CD4-positive, alpha-beta T cell treated with Interferon gamma for 1 hour (primary cell): ENCODE measurements at regions not wholly inside any gene's neighbourhood (a gene's known extent, or its start where the extent isn't known, plus 50 kb on each side); places are given as distances from the start of the nearest gene placed in this dataset.
"Not testable (repeated sequence)": the region's sequence is repeated elsewhere in the genome, so short reads cannot be mapped to it uniquely, and the experiment has no call there.

Source experiments
- DNase-seq: peaks from one replicate; pipeline ENCODE4 v3.0.0-alpha.2; 2020

DNA sequence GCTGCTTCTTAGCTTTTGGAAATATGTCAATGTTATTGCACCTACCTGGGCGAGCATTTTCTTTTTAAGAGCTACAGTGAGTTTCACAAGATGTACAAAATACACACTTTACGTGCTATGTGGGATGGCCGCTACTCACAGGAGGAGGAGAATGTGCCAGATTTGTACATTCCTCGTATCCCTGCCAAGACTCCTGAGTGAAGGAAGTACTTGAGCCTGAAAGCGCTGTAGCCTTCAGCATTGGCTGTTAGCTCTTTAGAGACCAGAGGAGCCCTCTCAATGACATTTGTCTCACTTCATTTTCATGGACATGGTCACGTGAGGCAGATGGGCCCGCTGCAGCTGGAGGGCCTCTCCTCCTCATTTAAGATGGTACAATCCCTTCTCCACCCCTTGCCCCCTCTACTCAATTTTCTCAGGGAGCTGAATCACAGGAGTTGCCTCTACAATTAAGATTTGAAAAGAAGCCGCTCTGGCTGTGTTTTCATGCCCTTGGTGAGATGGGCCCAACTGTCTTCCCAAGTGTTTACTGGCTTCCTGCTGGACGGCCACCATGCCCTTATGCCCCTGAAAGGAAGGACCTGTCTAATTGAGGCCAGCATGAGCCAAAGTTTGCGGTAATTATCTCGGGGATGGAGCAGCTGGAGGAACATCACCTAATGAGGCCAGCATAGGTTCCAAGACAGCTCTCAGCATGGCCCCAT lies 442.6 kb downstream of the PRDM2 start:
- DNase-seq: no peak

DNA sequence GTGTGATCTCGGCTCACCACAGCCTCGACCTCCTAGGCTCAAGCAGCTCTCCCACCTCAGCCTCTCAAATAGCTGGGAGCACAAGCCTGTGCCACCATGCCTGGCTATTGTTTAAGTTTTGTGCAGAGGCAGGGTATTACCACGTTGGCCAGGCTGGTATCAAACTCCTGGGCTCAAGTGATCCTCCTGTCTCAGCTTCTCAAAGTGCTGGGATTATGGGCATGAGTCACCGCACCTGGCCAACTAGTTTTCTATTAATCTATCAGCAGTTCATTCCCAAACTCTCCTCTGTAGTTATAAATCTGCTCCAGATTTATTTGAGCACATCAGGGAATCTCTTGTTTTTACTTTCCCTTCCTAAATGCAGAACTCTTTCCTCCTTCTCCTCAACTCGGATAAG lies 443.8 kb downstream of the PRDM2 start:
- DNase-seq: no peak

DNA sequence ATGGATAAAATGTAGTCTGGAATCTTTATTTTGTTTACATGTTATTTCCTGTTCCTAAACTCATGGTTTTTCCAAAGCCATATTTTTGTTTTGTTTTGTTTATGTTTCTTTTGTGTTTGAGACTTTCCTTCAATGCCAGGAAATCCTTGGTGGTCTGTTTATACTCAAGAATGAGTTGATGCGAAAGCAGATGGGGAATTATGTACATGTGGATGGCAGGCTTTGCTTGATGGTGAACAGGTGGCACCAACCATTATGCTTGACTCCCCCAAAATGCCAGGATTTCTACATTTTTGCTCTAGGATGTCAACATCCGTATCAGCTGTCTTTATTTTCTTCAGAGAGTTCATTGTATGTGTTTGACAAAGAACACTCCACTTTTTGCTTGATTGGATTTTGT lies 448.5 kb downstream of the PRDM2 start:
- DNase-seq: no peak

DNA sequence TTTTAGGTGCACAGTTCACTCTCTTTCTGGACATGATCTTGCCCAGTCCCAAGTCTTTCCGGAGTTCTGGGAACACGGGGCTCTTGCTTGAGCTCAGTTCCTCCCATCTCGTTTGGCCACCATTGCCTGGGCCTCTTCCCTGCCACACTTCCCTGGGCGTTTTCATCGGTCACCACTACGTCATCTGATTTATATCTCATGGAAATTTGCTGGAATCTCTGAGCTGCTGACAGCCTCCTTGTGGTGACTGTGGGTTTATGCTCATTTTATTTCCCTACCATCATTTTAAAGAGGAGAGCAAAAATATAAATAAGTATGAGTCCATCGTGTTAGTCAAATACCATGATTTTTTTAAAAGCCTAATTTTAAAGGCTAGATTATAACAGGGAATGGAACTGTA lies 449.1 kb upstream of the KAZN start:
- no peak for DNase-seq

DNA sequence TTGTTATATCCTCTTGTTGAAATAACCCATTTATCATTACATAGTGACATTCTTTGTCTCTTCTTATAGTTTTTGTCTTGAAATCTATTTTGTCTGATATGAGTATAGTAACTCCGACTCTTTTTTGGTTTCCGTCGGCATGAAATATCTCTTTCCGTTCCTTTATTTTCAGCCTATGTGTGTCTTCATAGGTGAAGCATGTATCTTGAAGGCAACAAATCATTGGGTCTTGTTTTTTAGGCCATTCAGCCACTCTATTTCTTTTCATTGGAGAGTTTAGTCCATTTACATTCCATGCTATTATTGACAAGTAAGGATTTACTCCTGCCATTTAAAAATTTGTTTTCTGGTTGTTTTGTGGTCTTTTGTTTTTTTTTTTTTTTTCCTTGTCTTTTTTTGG lies 441.9 kb upstream of the KAZN start:
- no peak for DNase-seq

DNA sequence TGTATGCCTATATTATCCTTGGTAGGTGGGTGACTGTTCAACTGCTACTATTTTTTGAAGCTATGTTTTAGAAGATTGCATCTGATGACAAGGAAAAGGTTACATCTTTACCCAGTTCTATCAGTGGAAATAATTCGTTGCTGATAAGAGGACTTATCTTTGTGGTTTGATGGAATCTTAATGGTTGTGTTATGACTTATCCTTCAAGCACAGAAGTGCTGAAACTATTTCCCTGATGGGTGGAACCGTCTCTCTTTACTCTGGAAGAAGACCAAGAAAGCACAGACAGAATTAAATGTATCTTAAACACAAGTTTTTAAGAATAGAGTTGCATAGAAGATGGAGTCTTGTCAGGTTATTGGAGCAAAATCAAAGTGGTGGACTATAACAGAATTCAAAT lies 437.7 kb upstream of the KAZN start:
- no peak for DNase-seq

DNA sequence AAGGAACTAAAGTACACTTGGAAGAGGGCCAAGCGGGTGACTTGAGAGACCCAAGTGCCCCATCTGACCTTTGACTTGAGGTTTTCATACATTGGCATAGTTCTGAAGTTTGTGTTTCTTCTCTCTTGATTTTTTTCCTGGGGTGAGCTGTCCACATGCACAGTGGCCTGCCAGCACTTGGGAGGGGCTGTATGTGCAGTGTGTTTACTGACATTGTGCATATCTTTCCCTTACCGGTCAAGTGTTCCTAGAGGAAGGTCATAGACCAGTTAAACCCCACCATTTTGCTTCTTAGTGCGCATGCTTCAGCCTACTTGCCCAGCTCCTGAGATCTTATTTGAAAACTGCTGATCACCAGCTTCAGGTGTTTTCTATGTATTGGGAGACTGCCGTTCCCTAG lies 435.2 kb upstream of the KAZN start:
- no peak for DNase-seq

DNA sequence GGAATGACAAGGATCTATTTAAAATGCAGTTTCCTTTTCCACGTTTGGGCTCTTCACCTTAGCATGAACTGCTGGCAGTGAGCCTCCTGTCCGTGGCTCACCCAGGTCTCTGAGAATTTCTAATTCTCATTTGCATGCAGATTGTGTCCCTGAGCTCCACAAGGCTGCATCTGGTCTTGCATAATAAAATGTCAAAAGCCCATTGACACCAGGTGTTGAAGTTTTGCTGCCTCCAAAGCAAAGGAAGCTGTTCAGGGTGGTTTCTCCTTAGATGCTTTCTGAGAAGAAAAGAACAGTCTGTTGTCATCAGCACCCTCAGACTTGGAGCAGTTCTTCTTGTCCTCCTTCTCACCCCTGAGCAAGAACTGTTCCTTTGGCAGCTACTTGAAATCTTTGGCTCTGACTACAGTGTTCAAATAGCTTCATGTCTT lies 433.1 kb upstream of the KAZN start:
- DNase-seq: no peak

DNA sequence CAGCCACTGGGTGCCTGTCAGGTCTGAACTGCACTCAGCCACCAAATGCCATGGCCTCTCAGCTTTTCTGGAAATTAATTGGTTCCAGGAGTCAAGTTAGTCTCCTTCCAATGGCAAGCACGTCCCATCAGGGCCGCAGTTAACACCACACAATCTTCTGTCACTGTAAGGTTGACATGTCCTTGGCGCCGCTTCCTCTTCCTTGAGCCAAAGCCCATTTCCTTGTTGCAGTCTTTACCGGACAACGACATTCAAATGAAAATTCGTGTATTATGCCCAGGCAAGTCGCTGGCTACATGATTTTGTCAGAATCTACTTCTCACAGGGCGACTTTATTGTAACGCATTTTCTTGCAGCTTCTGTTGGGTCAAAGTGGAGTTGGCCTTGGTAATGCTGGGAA lies 430.6 kb upstream of the KAZN start:
- DNase-seq: no peak

DNA sequence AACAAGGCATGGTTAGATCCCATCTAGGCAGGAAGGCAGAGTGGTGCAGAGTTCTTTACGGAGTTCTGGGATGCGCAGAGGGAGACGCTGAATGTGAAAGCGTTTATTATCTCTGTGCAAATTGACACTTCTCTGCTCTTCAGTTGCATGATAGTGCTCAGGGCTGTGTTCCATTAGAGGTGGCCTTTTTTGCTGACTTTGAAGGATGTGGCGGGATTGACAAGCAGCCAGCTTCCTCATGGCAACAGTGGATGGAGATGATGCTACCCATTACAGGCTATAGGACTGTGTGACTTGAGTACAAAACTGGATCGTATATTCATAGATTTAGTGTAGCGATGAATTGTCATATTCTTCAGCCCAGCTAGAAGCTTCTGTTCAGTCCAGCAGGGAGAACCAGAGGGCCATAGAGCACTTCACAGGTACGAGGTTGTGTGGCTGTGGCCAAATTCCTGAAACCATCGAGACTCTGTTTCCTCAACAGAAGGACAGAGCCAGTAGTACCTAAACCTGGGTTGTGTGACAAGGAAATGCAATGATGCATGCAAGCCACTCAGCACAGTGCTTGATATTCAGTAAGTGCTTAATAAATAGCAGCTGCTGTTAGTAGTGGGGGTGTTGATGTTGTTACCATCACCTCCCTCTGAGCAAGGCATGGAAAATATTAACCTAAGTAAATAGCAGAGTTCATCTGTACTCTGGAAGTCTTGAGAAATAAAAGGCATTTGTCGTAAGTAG lies 430.0 kb upstream of the KAZN start:
- DNase-seq: no peak

DNA sequence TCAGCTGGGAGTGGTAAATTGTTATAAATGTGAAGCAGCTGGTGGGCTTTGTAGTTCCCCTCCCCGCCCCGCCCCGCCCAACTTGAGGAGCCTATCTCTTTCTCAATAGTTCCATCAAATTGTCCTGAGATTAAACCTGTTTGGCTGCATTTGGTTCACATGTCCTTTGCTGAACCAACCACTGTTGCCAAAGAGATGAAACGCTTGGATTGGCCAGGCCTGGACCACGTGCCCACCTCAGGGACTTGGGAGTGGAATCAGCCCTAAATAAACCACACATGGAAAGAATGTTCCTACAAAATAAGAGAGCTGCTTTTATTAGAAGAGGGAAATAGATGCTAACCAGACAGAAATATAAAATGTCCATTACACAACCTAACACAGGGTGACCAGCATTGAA lies 424.9 kb upstream of the KAZN start:
- DNase-seq: no peak

DNA sequence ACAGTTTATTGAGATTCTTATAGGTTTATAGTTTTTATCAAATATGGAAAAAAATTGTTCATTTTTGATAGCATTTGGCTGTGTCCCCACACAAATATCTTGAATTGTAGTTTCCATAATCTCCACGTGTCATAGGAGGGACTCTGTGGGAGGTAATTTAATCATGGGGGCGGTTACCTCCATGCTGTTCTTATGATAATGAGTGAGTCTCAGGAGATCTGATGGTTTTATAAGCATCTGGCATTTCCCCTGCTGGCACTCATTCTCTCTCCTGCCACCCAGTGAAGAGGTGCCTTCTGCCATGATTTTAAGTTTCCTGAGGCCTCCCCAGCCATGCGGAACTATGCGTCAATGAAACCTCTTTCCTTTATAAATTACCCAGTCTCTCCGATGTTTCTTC lies 420.6 kb upstream of the KAZN start:
- DNase-seq: not testable (repeated sequence)

DNA sequence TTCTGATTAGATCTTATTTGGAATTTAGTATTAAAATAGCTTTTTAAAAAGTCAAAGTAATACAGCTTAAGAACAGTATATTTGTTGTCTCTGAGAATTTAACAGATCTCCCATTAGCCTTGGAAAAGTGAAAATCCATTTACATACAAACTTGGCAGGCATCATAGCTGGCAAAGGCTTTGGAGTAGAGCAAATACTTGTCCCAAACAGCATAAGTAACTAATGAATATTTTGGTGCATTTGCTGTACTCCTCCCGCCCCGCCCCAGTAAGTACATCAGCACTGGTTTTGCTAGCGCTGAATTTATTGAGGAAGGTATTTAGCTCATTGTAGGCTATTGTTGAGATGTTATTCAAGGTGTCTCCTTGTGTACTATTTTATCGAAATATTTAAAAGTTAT lies 417.7 kb upstream of the KAZN start:
- DNase-seq: no peak

DNA sequence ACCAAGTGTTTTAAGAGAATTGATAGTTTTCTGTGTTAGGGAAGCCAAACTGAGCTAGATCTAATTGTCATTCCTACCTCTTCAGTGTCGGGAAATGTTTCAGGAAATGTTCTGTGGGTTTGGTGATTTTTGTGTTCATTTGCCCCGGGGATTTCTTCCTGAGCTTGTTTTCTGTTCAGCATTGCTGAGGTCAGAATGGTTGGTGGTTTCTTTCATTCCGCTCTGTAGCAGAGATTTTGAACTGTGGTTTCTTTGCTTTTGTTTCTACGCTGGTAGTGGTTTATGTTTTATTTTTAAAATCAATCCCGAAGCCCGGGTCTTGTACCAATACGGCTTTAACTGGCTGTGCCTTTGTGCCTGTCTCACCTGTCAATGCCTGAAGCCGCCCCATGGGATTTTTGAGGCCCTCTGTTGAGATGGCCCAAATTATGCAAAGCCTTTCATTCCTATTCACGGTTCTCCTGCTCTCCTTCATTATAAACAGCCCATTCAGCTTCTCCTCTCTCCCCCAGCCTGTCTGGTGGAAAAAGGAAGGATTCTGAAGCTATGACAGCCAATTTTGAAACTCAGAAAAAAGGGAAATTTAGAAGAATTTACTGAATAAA lies 417.2 kb upstream of the KAZN start:
- no peak for DNase-seq

DNA sequence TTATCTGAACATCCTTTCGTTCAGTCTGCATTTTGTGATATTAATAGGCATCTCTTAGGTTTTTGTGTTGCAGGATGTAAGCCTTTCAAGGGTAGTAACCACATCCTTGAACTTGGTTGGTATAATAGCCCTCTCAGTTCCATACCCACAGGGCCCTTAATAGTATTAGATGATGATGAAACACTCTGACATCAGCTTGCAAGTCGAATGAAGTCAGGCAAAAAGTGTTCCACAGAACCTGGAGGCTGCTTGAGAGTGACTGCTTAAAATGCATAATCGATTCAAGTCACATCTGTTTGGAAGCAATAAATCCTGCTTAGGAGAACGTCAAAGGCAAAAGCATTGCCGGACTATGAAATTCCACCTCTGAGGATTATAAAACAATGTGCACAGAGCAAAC lies 415.6 kb upstream of the KAZN start:
- DNase-seq: no peak

DNA sequence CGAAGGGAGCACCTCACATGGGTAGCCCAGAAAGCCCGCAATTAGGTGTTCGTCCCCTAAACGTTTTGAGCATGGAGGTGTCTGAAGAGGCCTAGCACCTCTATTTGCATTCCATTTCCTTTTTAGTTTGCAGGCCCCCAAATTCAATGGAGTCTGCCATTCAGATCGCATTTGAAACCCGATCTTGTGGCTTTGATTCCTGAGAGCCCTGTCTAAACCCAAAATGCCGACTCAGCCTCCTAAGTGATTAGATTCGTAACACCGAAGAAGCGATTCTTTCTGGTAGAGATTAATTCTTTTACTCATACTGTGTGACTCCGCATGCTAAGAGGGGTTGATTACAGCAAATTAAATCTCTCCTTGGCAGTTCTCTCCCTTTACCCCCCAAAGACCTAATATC lies 415.2 kb upstream of the KAZN start:
- no peak for DNase-seq

DNA sequence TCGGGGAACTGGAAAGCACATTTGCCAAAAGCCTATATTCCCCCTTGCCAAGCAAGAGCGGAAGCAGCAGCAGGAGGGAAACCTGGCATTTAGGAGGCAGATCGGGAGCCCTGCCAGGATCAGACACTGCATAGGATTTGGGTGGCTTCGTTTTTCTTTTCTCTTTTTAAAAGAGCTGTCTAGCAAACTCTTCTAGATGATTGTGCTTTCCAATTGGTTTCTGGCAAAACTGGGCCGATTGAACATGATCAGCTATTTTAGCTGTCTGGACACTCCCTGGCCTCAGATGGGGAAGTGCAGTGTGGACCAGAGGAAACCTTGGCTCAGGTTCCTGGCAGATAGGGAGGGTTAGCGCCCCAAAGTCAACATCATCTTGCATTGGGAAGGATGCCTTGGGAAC lies 414.0 kb upstream of the KAZN start:
- no peak for DNase-seq

DNA sequence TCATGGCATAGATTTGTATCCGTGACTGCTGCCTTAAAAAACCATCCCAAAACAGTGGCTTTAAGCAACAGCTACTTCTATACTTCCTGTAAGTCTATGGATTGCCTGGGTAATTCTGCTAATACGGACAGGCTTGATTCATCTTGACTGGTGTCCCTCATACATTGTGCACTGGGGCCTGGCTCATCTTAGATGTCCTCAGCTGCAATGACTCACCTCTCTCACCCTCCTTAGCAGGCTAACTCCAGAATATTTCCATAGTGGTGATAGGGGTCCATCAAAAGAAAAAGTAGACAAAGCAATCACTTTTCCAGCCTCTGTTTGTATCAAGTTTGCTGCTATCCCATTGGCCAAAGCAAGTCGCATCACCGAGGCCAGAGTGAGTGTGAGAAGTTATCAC lies 409.1 kb upstream of the KAZN start:
- DNase-seq: no peak

DNA sequence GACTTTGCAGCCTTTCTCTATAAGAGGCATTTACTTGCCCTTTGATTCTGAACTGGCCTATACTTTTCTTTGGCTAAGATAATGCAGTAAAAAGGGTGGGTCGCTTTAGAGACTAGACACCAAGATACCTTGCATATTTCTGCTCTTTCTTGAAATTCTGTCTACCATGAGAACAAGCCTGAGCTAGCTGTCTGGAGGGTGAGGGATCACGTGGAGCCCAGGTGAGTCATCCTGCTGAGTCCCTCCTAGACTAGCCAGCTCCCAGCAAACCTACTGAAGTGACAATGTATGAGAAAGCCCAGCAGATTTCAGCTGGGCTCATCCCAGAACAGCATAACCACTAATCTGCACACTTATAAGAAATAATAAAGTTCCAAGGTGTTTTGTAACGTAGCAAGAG lies 408.0 kb upstream of the KAZN start:
- DNase-seq: no peak

DNA sequence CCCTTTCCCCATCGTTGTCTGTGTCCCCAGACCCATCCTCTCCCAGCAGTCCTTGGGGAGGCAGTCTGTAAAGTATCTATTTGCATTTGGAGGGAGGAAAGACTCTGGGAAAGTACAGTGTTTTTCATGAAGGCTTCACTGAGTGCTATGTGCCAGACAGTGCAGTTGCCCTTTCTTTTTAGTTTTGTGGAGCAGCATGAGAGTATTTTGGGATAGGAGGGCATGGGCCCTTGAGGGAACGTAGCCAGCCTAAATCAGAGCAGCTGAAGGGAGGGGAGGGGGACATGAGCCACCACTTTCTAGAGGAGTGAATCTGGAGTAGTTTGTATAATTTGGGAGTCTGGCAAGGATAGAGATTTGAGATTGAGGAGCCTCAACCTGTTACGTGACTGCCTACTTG lies 404.0 kb upstream of the KAZN start:
- no peak for DNase-seq

DNA sequence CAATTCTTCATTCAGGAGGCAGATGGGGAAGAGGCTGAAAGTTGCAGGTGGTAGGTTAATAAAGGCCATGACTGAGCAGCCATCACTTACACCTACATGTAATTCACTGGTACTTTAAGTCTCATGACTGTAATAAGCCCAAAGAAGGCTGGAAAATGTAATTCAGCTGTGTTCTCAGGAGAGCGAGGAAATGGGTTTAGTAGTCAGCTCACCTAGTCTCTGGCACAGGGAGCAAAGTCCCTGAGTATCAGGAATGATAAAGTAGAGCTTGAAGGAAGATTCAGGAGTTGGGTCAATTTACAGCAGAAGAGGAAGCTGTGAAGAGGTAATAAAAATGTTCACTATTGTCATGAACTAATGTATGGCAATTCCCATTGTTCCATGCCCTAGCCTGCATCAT lies 393.4 kb upstream of the KAZN start:
- no peak for DNase-seq

DNA sequence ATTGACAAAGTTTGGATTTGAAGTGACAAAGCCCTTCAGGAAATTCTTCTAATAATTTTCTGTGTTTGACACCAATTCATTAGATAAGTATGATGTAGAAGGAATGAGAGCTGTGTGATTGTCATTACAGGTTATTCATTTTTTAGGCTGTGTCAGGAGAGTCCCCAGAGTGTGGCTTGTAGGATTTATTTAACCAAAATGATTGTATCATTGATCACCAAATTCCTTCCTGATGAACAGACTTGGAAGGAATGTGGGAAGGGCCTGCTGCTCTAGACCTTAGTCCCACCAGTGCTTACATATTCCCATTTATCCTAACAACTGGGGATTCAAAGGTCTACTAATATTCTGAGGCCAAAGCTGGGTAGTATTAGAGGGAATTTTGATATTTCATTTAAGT lies 383.3 kb upstream of the KAZN start:
- no peak for DNase-seq

DNA sequence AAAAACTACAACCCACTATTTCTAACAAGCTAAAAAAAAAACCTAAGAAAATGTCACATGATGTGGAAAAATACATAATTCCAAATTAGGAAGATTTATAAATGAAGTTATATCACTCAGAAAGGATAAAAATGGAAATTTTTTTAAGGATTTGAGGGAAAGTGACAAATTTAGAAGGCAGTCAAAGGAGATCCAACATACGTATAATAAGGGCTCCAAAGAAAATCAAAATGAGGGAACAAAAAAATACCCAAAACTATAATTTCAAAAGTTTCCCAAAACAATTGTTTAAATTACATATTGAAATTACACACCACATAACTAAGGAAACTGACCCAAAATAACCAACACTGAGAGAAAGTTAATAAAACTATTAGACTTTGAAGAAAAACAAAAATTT lies 381.1 kb upstream of the KAZN start:
- DNase-seq: no peak

DNA sequence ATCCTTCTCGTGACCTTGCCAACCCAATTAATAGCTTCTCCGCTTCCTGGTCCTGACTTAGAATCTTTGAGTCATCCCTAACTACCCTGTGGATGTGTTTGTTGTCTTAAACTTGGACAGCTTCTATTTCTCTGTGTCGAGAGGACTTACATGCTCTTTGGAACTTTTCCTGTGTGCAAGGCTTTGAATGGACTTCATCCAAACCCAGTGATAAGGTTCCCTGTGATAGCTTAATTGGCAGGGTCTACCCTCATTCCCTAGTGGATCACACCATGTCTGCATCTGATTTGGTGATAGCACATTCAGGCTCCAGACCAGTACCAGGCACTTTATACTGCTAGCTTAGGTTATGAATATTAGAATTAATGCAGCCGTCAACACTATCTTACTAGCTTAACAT lies 378.2 kb upstream of the KAZN start:
- no peak for DNase-seq

DNA sequence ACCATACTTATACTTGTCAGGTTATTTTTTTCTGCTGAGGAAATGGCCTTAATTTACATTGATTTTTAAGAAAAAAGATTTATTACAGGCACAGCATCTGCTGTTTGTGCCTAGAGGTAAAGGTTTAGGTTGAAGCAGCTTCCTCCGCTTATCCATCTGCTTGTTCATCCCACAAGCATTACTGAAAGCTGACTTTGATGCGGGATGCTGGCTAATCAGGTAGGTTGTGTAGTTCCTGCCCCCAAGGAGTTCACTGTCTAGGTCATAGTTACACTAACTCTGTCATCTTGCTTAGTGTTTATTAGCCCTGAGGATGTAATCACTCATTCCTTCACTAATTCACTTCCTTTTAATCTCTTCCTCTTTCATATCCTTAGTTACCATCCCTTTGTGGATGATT lies 377.7 kb upstream of the KAZN start:
- no peak for DNase-seq
